H1 (cell line): ENCODE measurements at regions not wholly inside any gene's neighbourhood (a gene's known extent, or its start where the extent isn't known, plus 50 kb on each side); places are given as distances from the start of the nearest gene placed in this dataset.

Experiments used
- CTCF ChIA-PET: fragments of 300-600 bp; sonication (Branson Sonifier 250); formaldehyde crosslinking; loops from one replicate; lab custom pipeline; 2021; ENCODE audit not compliant: partially characterized antibody; lab: Charles Lee
- POLR2A ChIA-PET: fragments of 300-600 bp; sonication (Branson Sonifier 250); formaldehyde crosslinking; loops from one replicate; lab custom pipeline; 2021; ENCODE audit warnings: inconsistent platforms; ENCODE audit not compliant: partially characterized antibody; lab: Charles Lee
- DNase-seq, 2 experiments: peaks; one replicate each; pipeline versions ENCODE4 v3.0.0 to v3.0.0-alpha.2; 2010 to 2022; ENCODE audit warnings: low spot score in 2 of 2, low read depth in 1 of 2, mixed read lengths in 1 of 2
- FAIRE-seq: peaks from 2 replicates; lab custom pipeline; 2011; peaks lifted over from hg19 to GRCh38; lab: Jason Lieb, UNC
- H2AFZ ChIP-seq: 2 replicates; pipeline ENCODE4 v1.8.1; 2012; ENCODE audit warnings: low read length, inconsistent platforms
- H2AK5ac ChIP-seq: 2 replicates; pipeline ENCODE4 v1.6.1; 2013; ENCODE audit warnings: low read depth, low read length
- H2BK120ac ChIP-seq: replicated peaks from 2 replicates; pipeline ENCODE3; 2013; ENCODE audit warnings: low read depth, low read length, inconsistent platforms
- H2BK12ac ChIP-seq: 2 replicates; pipeline ENCODE4 v1.6.1; 2013; ENCODE audit warnings: low read depth, low read length
- H2BK15ac ChIP-seq: 2 replicates; pipeline ENCODE4 v1.6.1; 2013; ENCODE audit warnings: low read length
- H2BK20ac ChIP-seq: 2 replicates; pipeline ENCODE4 v1.6.1; 2013; ENCODE audit warnings: low read length
- H2BK5ac ChIP-seq: 2 replicates; pipeline ENCODE4 v1.6.1; 2013; ENCODE audit warnings: low read depth, low read length
- H3K14ac ChIP-seq: 2 replicates; pipeline ENCODE4 v1.6.1; 2013; ENCODE audit warnings: inconsistent platforms; ENCODE audit not compliant: insufficient read length
- H3K18ac ChIP-seq: 2 replicates; pipeline ENCODE4 v1.6.1; 2013; ENCODE audit warnings: low read length; ENCODE audit errors: extremely low read depth
- H3K23ac ChIP-seq: 2 replicates; pipeline ENCODE4 v1.6.1; 2013; ENCODE audit warnings: inconsistent platforms; ENCODE audit not compliant: insufficient read length
- H3K23me2 ChIP-seq: 2 replicates; pipeline ENCODE4 v1.6.1; 2013; ENCODE audit warnings: low read depth, low read length
- H3K27ac ChIP-seq: 2 replicates; pipeline ENCODE4 v1.6.1; 2011; ENCODE audit warnings: low read depth, low read length, inconsistent platforms
- H3K27me3 ChIP-seq, 4 experiments: replicated peaks in 1 of 4; 1 replicate in 1 of 4; 2 replicates in 3 of 4; pipeline versions ENCODE4 v1.6.1 to v1.8.1; 2011 to 2013; ENCODE audit warnings: low read length in 3 of 4, mild to moderate bottlenecking in 3 of 4, inconsistent platforms in 2 of 4, mixed read lengths in 2 of 4, moderate library complexity in 1 of 4; ENCODE audit not compliant: control insufficient read depth in 3 of 4, insufficient read depth in 3 of 4; ENCODE audit errors: extremely low read depth in 1 of 4
- H3K36me3 ChIP-seq, 4 experiments: 2 replicates each; pipeline versions ENCODE4 v1.6.1 to v1.8.1; 2011 to 2013; ENCODE audit warnings: mild to moderate bottlenecking in 4 of 4, low read length in 3 of 4, moderate library complexity in 2 of 4, control low read depth in 1 of 4, inconsistent platforms in 1 of 4; ENCODE audit not compliant: insufficient read depth in 4 of 4, control insufficient read depth in 2 of 4
- H3K4ac ChIP-seq: replicated peaks from 2 replicates; pipeline ENCODE3; 2013; ENCODE audit warnings: low read length, low read depth, mixed read lengths, inconsistent platforms; ENCODE audit not compliant: insufficient read length
- H3K4me1 ChIP-seq, 4 experiments: replicated peaks in 1 of 4; 1 replicate in 1 of 4; 2 replicates in 3 of 4; pipeline versions ENCODE4 v1.6.1 to v1.8.1; 2011 to 2013; ENCODE audit warnings: low read length in 3 of 4, inconsistent platforms in 2 of 4, mixed read lengths in 1 of 4; ENCODE audit not compliant: insufficient read depth in 4 of 4, control insufficient read depth in 3 of 4
- H3K4me2 ChIP-seq, 2 experiments: 2 replicates each; pipeline versions ENCODE4 v1.6.1 to v1.8.1; 2011 to 2013; ENCODE audit warnings: low read depth in 2 of 2, low read length in 2 of 2, control low read depth in 1 of 2, inconsistent platforms in 1 of 2, mild to moderate bottlenecking in 1 of 2; ENCODE audit not compliant: insufficient read depth in 1 of 2
- H3K4me3 ChIP-seq, 4 experiments: fragments of 200-600, 300-600 bp in 1 of 4; sonication (generic), shearing (Covaris generic), sonication (Bioruptor Twin) in 1 of 4; 2 replicates each; pipeline versions ENCODE4 v1.5.1 to v1.8.1; 2011 to 2016; ENCODE audit warnings: low read length in 4 of 4, low read depth in 3 of 4, control low read depth in 2 of 4, inconsistent platforms in 2 of 4, mild to moderate bottlenecking in 2 of 4, mixed read lengths in 1 of 4, moderate library complexity in 1 of 4; ENCODE audit not compliant: insufficient read depth in 2 of 4; ENCODE audit errors: extremely low read depth in 1 of 4
- H3K56ac ChIP-seq: replicated peaks from 2 replicates; pipeline ENCODE3; 2013; ENCODE audit warnings: low read depth, mild to moderate bottlenecking, mixed read lengths, low read length, inconsistent platforms; ENCODE audit not compliant: insufficient read length
- H3K79me1 ChIP-seq: 2 replicates; pipeline ENCODE4 v1.6.1; 2013; ENCODE audit warnings: low read depth, low read length, control low read depth
- H3K79me2 ChIP-seq, 2 experiments: 2 replicates each; pipeline versions ENCODE4 v1.6.1 to v1.8.1; 2012 to 2013; ENCODE audit warnings: low read length in 2 of 2, mild to moderate bottlenecking in 2 of 2, inconsistent platforms in 1 of 2; ENCODE audit not compliant: insufficient read depth in 2 of 2, control insufficient read depth in 1 of 2
- H3K9ac ChIP-seq, 4 experiments: replicated peaks in 1 of 4; 1 replicate in 1 of 4; 2 replicates in 3 of 4; pipeline versions ENCODE4 v1.6.1 to v1.8.1; 2011 to 2013; ENCODE audit warnings: low read depth in 3 of 4, low read length in 3 of 4, control low read depth in 2 of 4, mild to moderate bottlenecking in 2 of 4, moderate library complexity in 2 of 4, inconsistent platforms in 1 of 4; ENCODE audit errors: extremely low read depth in 1 of 4
- H3K9me3 ChIP-seq, 2 experiments: 2 replicates each; pipeline versions ENCODE4 v1.6.1 to v1.8.1; 2012 to 2013; ENCODE audit warnings: mild to moderate bottlenecking in 2 of 2, moderate library complexity in 2 of 2, control low read depth in 1 of 2, inconsistent platforms in 1 of 2, low read depth in 1 of 2, low read length in 1 of 2, mixed read lengths in 1 of 2; ENCODE audit not compliant: insufficient read depth in 2 of 2
- H4K20me1 ChIP-seq, 2 experiments: replicated peaks in 1 of 2; 2 replicates each; pipeline versions ENCODE3 to v1.8.1; 2011 to 2013; ENCODE audit warnings: inconsistent platforms in 2 of 2, low read length in 2 of 2, mild to moderate bottlenecking in 1 of 2; ENCODE audit not compliant: insufficient read depth in 2 of 2, control insufficient read depth in 1 of 2
- H4K5ac ChIP-seq: 2 replicates; pipeline ENCODE4 v1.6.1; 2013; ENCODE audit warnings: low read length, low read depth, mixed read lengths, inconsistent platforms; ENCODE audit not compliant: insufficient read length
- H4K8ac ChIP-seq: 2 replicates; pipeline ENCODE4 v1.8.0; 2013; ENCODE audit warnings: mild to moderate bottlenecking, moderate library complexity, low read length, inconsistent platforms; ENCODE audit not compliant: insufficient read depth; ENCODE audit errors: extremely low read depth
- H4K91ac ChIP-seq: replicated peaks from 2 replicates; pipeline ENCODE3; 2013; ENCODE audit warnings: low read length, mixed read lengths, inconsistent platforms; ENCODE audit not compliant: insufficient read length
- CREB1 ChIP-seq: IDR thresholded peaks from 2 replicates; pipeline ENCODE4 v1.6.1; 2012; ENCODE audit warnings: inconsistent platforms
- POLR2AphosphoS5 ChIP-seq: IDR thresholded peaks from 2 replicates; pipeline ENCODE4 v1.6.1; 2011; ENCODE audit warnings: low read depth, low read length
- RNF2 ChIP-seq: fragments of 200-900, 300-1000 bp; sonication (generic); IDR thresholded peaks from 2 replicates; pipeline ENCODE4 v1.7.1; 2016; ENCODE audit warnings: borderline replicate concordance, low read depth, mild to moderate bottlenecking, antibody characterized with exemption, low read length; ENCODE audit not compliant: poor library complexity, severe bottlenecking; ENCODE audit errors: missing control alignments
- SP2 ChIP-seq: IDR thresholded peaks from 2 replicates; pipeline ENCODE4 v1.6.1; 2012; ENCODE audit warnings: mild to moderate bottlenecking, low read length, inconsistent platforms
- TCF12 ChIP-seq: IDR thresholded peaks from 2 replicates; pipeline ENCODE4 v1.6.1; 2011; ENCODE audit warnings: low read depth, mild to moderate bottlenecking, low read length
- WGBS, 2 experiments: shearing (Covaris generic) in 1 of 2; methylation state at CpG; one replicate each; pipeline versions ENCODE4 v1.1.6 to v1.1.7; 2013 to 2015; ENCODE audit warnings: low lambda C conversion rate in 2 of 2, mixed read lengths in 2 of 2, inconsistent platforms in 1 of 2, low coverage in 1 of 2, missing lambda C conversion rate in 1 of 2; ENCODE audit not compliant: insufficient replicate concordance in 2 of 2, insufficient coverage in 1 of 2, insufficient read length in 1 of 2; ENCODE audit errors: extremely low coverage in 1 of 2, missing lambda C conversion rate in 1 of 2; 5-methylcytosine and 5-hydroxymethylcytosine counted together

GRCh38 chr15:85860394-85861161 is 65.9 kb upstream of the KLHL25 start:
- H2BK120ac ChIP-seq: no peak overlapping the region
- no peak overlapping the region; a peak in 1 of 7 replicates for H3K9ac ChIP-seq
- no peak for DNase-seq
- CTCF ChIA-PET: interaction anchor here (0.6 to 4.8 kb wide), 7 partner anchors 11 to 896 kb away, joined by 3 to 25 read pairs (median 3); no protein-coding TSS in a partner anchor
- H3K36me3 ChIP-seq: no peaks in the 10 kb centered on the region
- H3K27me3 ChIP-seq: no peaks in the 10 kb centered on the region
- peaks cover 0 to 9% (median 1%) of the 10 kb centered on the region in 4 experiments; a peak in 4 of 7 replicates for H3K4me1 ChIP-seq
- TF ChIP-seq RNF2 (no peak), POLR2AphosphoS5 (no peak), SP2 (no peak), TCF12 (no peak), CREB1 (peak; percentile 59; the same call in 1 of the 2 replicates)
- 68% methylated on average over 17 of the region's 17 CpGs; no CpG with 5 or more reads in 1 of the 2 experiments for WGBS, 2 experiments
- H3K27ac ChIP-seq: no peak overlapping the region
- H2BK20ac ChIP-seq: 0 out of 2 replicates have a peak overlapping the region, but pooled peaks have one; percentile 6
- H3K14ac ChIP-seq: no peak overlapping the region
- no peak for FAIRE-seq
- H3K4ac ChIP-seq: no peak overlapping the region
- H2BK5ac ChIP-seq: no peak overlapping the region
- no peak overlapping the region for H3K56ac ChIP-seq
- no peak overlapping the region for H4K5ac ChIP-seq
- peak overlapping the region in 1 of 2 experiments; percentile 23; a peak in 1 of 4 replicates for H3K4me2 ChIP-seq
- peaks cover 2% of the 10 kb centered on the region; the same call in 1 of the 2 replicates for H3K23me2 ChIP-seq
- no peak overlapping the region for H2BK15ac ChIP-seq
- no peaks in the 10 kb centered on the region for H3K79me1 ChIP-seq
- H2AK5ac ChIP-seq: no peak overlapping the region
- H3K18ac ChIP-seq: no peak overlapping the region
- POLR2A ChIA-PET: no interaction called here
- no peaks in the 10 kb centered on the region for H3K9me3 ChIP-seq
- H3K4me3 ChIP-seq: no peak overlapping the region
- no peak overlapping the region for H3K23ac ChIP-seq
- no peak overlapping the region for H4K91ac ChIP-seq
- H4K20me1 ChIP-seq: no peaks in the 10 kb centered on the region
- no peak overlapping the region for H4K8ac ChIP-seq
- H3K79me2 ChIP-seq: no peaks in the 10 kb centered on the region
- H2AFZ ChIP-seq: no peak overlapping the region
- peak overlapping the region; percentile 0; the same call in 1 of the 2 replicates for H2BK12ac ChIP-seq
